ENCODE measurements at regions not wholly inside any gene's neighbourhood (a gene's known extent, or its start where the extent isn't known, plus 50 kb on each side); places are given as distances from the start of the nearest gene placed in this dataset.

DNA sequence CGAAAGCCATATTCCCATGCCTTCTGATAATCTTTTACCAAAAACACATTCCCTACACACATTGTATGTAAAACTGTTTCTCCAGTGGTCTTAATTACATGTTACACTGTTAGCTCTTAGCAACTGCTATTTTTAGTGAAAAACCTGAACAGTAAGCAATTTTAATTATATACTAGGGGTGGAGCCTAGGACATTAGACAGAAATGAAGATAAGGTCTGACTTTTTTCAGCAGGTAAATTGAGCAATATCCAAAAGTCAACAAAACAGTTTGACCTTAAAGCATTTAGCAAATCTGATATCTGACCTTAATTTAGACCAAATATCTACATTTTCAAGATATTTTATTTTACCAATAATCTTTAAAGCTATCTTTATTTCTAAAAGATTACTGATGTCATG lies 60.2 kb downstream of the PDE6H start:
- DNase-seq (ENCODE audit: low read depth in 2 of 2) = no peak
- H3K79me2 ChIP-seq (ENCODE audit: control insufficient read depth, insufficient read depth, low read length) = no peaks in the 10 kb centered on the region
- H4K20me1 ChIP-seq (ENCODE audit: control insufficient read depth, extremely low read depth, insufficient read depth, low read length) = no peaks in the 10 kb centered on the region
- H3K4me2 ChIP-seq (ENCODE audit: extremely low read depth, insufficient read depth, low read length) = no peak overlapping the region
- no peaks in the 10 kb centered on the region for H3K9me3 ChIP-seq (ENCODE audit: control insufficient read depth, insufficient read depth, low read depth, low read length)
- no peak overlapping the region for H2AFZ ChIP-seq (ENCODE audit: low read length)
- no peaks in the 10 kb centered on the region for H3K4me1 ChIP-seq (ENCODE audit: control insufficient read depth, extremely low read depth, insufficient read depth, low read length)
- no peak overlapping the region for H3K4me3 ChIP-seq (replicated peaks in 1 of 4; ENCODE audit: control extremely low read depth in 1 of 4, insufficient read depth in 1 of 4, low read depth in 3 of 4, low read length in 4 of 4)
- H3K27ac ChIP-seq (ENCODE audit: insufficient read depth, low read length) = no peak overlapping the region
- no peaks in the 10 kb centered on the region for H3K36me3 ChIP-seq (ENCODE audit: control insufficient read depth, insufficient read depth, low read length)
- TF ChIP-seq CTCF (conservative IDR thresholded peaks at IDR 0.05 in 1 of 2, IDR thresholded peaks at IDR 0.05 in 1 of 2; ENCODE audit: low read depth in 1 of 2, low read length in 2 of 2) = no peak
- no peak for TF ChIP-seq EZH2 (IDR thresholded peaks at IDR 0.05; ENCODE audit: low read length, missing control alignments)
- no peaks in the 10 kb centered on the region for H3K27me3 ChIP-seq (ENCODE audit: control insufficient read depth, insufficient read depth, low read length)
- no peak overlapping the region for H3K9ac ChIP-seq (ENCODE audit: insufficient read depth, low read length)

GRCh38 chr12:15033641-15034040 lies 60.8 kb downstream of the PDE6H start:
- Histone ChIP-seq H3K9ac (ENCODE audit: insufficient read depth, low read length) (no peak overlapping the region), H3K9me3 (ENCODE audit: control insufficient read depth, insufficient read depth, low read depth, low read length) (no peaks in the 10 kb centered on the region), H3K4me1 (ENCODE audit: control insufficient read depth, extremely low read depth, insufficient read depth, low read length) (no peaks in the 10 kb centered on the region), H3K4me3 (replicated peaks in 1 of 4; ENCODE audit: control extremely low read depth in 1 of 4, insufficient read depth in 1 of 4, low read depth in 3 of 4, low read length in 4 of 4) (no peak overlapping the region), H4K20me1 (ENCODE audit: control insufficient read depth, extremely low read depth, insufficient read depth, low read length) (no peaks in the 10 kb centered on the region), H2AFZ (ENCODE audit: low read length) (no peak overlapping the region), H3K36me3 (ENCODE audit: control insufficient read depth, insufficient read depth, low read length) (no peaks in the 10 kb centered on the region), H3K79me2 (ENCODE audit: control insufficient read depth, insufficient read depth, low read length) (no peaks in the 10 kb centered on the region), H3K27me3 (ENCODE audit: control insufficient read depth, insufficient read depth, low read length) (no peaks in the 10 kb centered on the region), H3K27ac (ENCODE audit: insufficient read depth, low read length) (no peak overlapping the region), H3K4me2 (ENCODE audit: extremely low read depth, insufficient read depth, low read length) (no peak overlapping the region)
- DNase-seq (ENCODE audit: low read depth in 2 of 2) = no peak
- TF ChIP-seq EZH2 (IDR thresholded peaks at IDR 0.05; ENCODE audit: low read length, missing control alignments) = no peak
- TF ChIP-seq CTCF (conservative IDR thresholded peaks at IDR 0.05 in 1 of 2, IDR thresholded peaks at IDR 0.05 in 1 of 2; ENCODE audit: low read depth in 1 of 2, low read length in 2 of 2) = no peak

GRCh38 chr12:15035185-15035584 lies 62.3 kb downstream of the PDE6H start:
- Histone ChIP-seq H2AFZ (ENCODE audit: low read length) (no peak overlapping the region), H3K79me2 (ENCODE audit: control insufficient read depth, insufficient read depth, low read length) (no peaks in the 10 kb centered on the region), H3K4me1 (ENCODE audit: control insufficient read depth, extremely low read depth, insufficient read depth, low read length) (no peaks in the 10 kb centered on the region), H3K36me3 (ENCODE audit: control insufficient read depth, insufficient read depth, low read length) (no peaks in the 10 kb centered on the region), H3K27ac (ENCODE audit: insufficient read depth, low read length) (no peak overlapping the region), H3K9ac (ENCODE audit: insufficient read depth, low read length) (no peak overlapping the region), H3K4me3 (replicated peaks in 1 of 4; ENCODE audit: control extremely low read depth in 1 of 4, insufficient read depth in 1 of 4, low read depth in 3 of 4, low read length in 4 of 4) (no peak overlapping the region), H3K9me3 (ENCODE audit: control insufficient read depth, insufficient read depth, low read depth, low read length) (no peaks in the 10 kb centered on the region), H4K20me1 (ENCODE audit: control insufficient read depth, extremely low read depth, insufficient read depth, low read length) (no peaks in the 10 kb centered on the region), H3K4me2 (ENCODE audit: extremely low read depth, insufficient read depth, low read length) (no peak overlapping the region), H3K27me3 (ENCODE audit: control insufficient read depth, insufficient read depth, low read length) (no peaks in the 10 kb centered on the region)
- no peak for TF ChIP-seq EZH2 (IDR thresholded peaks at IDR 0.05; ENCODE audit: low read length, missing control alignments)
- no peak for TF ChIP-seq CTCF (conservative IDR thresholded peaks at IDR 0.05 in 1 of 2, IDR thresholded peaks at IDR 0.05 in 1 of 2; ENCODE audit: low read depth in 1 of 2, low read length in 2 of 2)
- DNase-seq (ENCODE audit: low read depth in 2 of 2) = no peak
